ENCODE measurements at regions not wholly inside any gene's neighbourhood (a gene's known extent, or its start where the extent isn't known, plus 50 kb on each side); places are given as distances from the start of the nearest gene placed in this dataset.

DNA sequence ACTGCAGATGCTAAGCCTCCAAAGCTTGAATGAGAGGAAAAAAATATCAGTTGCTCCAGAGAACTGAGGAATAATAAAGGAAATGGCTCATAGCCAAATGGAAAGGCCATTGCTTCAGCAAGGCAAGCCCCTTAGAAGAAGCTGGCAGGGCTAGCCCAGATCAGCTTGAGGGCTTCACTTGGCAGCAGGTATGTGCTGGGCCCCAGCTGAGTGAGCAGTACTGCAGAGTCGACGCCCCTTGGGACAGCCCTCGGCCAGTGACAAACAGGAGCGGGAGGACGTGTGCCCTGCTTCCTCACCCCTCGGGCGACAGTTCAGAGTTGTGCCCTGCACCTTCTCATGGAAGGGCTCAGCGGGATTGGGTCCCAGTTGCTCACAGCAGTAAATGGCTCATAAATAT is 1031.2 kb upstream of the TMEM132C start:
- intact Hi-C loops (cut with DNase I; ENCODE audit: low total_unique reads) = no loop called here
- TF ChIP-seq, protein P1, sequence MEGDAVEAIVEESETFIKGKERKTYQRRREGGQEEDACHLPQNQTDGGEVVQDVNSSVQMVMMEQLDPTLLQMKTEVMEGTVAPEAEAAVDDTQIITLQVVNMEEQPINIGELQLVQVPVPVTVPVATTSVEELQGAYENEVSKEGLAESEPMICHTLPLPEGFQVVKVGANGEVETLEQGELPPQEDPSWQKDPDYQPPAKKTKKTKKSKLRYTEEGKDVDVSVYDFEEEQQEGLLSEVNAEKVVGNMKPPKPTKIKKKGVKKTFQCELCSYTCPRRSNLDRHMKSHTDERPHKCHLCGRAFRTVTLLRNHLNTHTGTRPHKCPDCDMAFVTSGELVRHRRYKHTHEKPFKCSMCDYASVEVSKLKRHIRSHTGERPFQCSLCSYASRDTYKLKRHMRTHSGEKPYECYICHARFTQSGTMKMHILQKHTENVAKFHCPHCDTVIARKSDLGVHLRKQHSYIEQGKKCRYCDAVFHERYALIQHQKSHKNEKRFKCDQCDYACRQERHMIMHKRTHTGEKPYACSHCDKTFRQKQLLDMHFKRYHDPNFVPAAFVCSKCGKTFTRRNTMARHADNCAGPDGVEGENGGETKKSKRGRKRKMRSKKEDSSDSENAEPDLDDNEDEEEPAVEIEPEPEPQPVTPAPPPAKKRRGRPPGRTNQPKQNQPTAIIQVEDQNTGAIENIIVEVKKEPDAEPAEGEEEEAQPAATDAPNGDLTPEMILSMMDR (IDR thresholded peaks at IDR 0.05 in 8 of 11, conservative IDR thresholded peaks at IDR 0.05 in 3 of 11) = no peak
- TF ChIP-seq POLR2AphosphoS5 (IDR thresholded peaks at IDR 0.05) = no peak
- no peak for TF ChIP-seq POLR2A (IDR thresholded peaks at IDR 0.05)
- Histone ChIP-seq H3K27me3 (replicated peaks in 1 of 7) (peaks cover 0 to 10% (median 0%) of the 10 kb centered on the region in 7 donors), H3K4me1 (no peaks in the 10 kb centered on the region), H3K36me3 (no peaks in the 10 kb centered on the region), H3K9me3 (peaks cover 0 to 17% (median 3%) of the 10 kb centered on the region in 8 donors), H3K27ac (no peak overlapping the region), H3K4me3 (no peak overlapping the region)
- no peak for DNase-seq
- 66 to 82% (median 74%) methylated on average over 8 of the region's 8 CpGs for WGBS, 5 donors

- WGBS, 5 donors = 67 to 95% (median 83%) methylated on average over 4 of the region's 4 CpGs
- Histone ChIP-seq H3K9me3 (peaks cover 0 to 10% (median 3%) of the 10 kb centered on the region in 8 donors), H3K4me1 (no peaks in the 10 kb centered on the region), H3K36me3 (no peaks in the 10 kb centered on the region), H3K27ac (no peak overlapping the region), H3K27me3 (replicated peaks in 1 of 7) (peaks cover 0 to 10% (median 0%) of the 10 kb centered on the region in 7 donors), H3K4me3 (no peak overlapping the region)
- TF ChIP-seq POLR2A (IDR thresholded peaks at IDR 0.05) = no peak
- TF ChIP-seq, protein P1 (IDR thresholded peaks at IDR 0.05 in 8 of 11, conservative IDR thresholded peaks at IDR 0.05 in 3 of 11) = no peak
- TF ChIP-seq POLR2AphosphoS5 (IDR thresholded peaks at IDR 0.05) = no peak
- intact Hi-C loops (cut with DNase I; ENCODE audit: low total_unique reads) = no loop called here
- no peak for DNase-seq
Observed at GRCh38 chr12:127236491-127236890, 1030.5 kb upstream of the TMEM132C start.

DNA sequence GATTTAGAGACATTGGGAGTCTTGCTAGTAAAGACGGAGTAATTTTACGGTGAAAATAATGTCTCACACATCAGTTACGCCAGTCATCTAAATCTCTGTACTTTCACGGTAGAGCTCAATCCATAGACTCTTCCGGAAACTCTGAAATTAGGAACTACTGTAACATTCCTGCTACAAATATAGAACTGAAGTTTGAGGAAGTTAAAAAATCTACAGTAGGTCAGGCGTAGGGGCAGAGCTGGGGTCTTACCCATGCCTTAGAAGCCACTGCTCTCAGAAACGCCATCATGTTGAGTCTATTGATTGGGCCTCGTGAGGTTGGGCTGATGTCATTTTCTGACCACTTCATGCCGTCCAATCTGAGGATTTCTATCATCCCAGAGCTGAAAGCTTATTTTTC is 1029.8 kb upstream of the TMEM132C start:
- intact Hi-C loops (cut with DNase I; ENCODE audit: low total_unique reads) = no loop called here
- 68 to 83% (median 76%) methylated on average over 9 of the region's 9 CpGs for WGBS, 5 donors
- Histone ChIP-seq H3K4me1 (no peaks in the 10 kb centered on the region), H3K9me3 (peaks cover 0 to 3% (median 0%) of the 10 kb centered on the region in 8 donors), H3K27me3 (replicated peaks in 1 of 7) (peaks cover 0 to 10% (median 0%) of the 10 kb centered on the region in 7 donors), H3K4me3 (no peak overlapping the region), H3K27ac (no peak overlapping the region), H3K36me3 (no peaks in the 10 kb centered on the region)
- DNase-seq = no peak
- TF ChIP-seq, protein P1 (IDR thresholded peaks at IDR 0.05 in 8 of 11, conservative IDR thresholded peaks at IDR 0.05 in 3 of 11) = no peak
- no peak for TF ChIP-seq POLR2AphosphoS5 (IDR thresholded peaks at IDR 0.05)
- TF ChIP-seq POLR2A (IDR thresholded peaks at IDR 0.05) = no peak

GRCh38 chr12:127238107-127238506 is 1028.9 kb upstream of the TMEM132C start:
- Histone ChIP-seq H3K36me3 (no peaks in the 10 kb centered on the region), H3K4me3 (no peak overlapping the region), H3K9me3 (no peaks in the 10 kb centered on the region), H3K27ac (peak overlapping the region in 1 of 8 donors; percentile 46), H3K4me1 (no peaks in the 10 kb centered on the region), H3K27me3 (replicated peaks in 1 of 7) (peaks cover 0 to 10% (median 0%) of the 10 kb centered on the region in 7 donors)
- intact Hi-C loops (cut with DNase I; ENCODE audit: low total_unique reads) = no loop called here
- TF ChIP-seq POLR2A (IDR thresholded peaks at IDR 0.05) = no peak
- TF ChIP-seq POLR2AphosphoS5 (IDR thresholded peaks at IDR 0.05) = no peak
- TF ChIP-seq, protein P1 (IDR thresholded peaks at IDR 0.05 in 8 of 11, conservative IDR thresholded peaks at IDR 0.05 in 3 of 11) = no peak
- no peak for DNase-seq
- WGBS, 5 donors = 80 to 96% (median 83%) methylated on average over 4 of the region's 4 CpGs
